ENCODE measurements at regions not wholly inside any gene's neighbourhood (a gene's known extent, or its start where the extent isn't known, plus 50 kb on each side); places are given as distances from the start of the nearest gene placed in this dataset.

GRCh38 chr10:4095166-4095917, 310.3 kb upstream of the KLF6 start:
- H3K9me3 Mint-ChIP-seq: no peaks in the 10 kb centered on the region
- H3K36me3 Mint-ChIP-seq (ENCODE audit: low read depth): no peaks in the 10 kb centered on the region
- no peak for ATAC-seq (ENCODE audit: low read depth)
- no peak for DNase-seq
- ChIA-PET CTCF (no interaction called here), POLR2A (interaction anchor here (0.9 kb wide), 1 partner anchor 311 kb away, joined by 3 read pairs; the partner anchor contains the start of gene KLF6)
- peaks cover 4% of the 10 kb centered on the region for H3K4me1 Mint-ChIP-seq
- no peak overlapping the region for H3K27ac Mint-ChIP-seq
- H3K4me3 Mint-ChIP-seq: no peak overlapping the region
- TF ChIP-seq CTCF (IDR thresholded peaks at IDR 0.05): no peak
- no peaks in the 10 kb centered on the region for H3K27me3 Mint-ChIP-seq
- intact Hi-C loops (cut with micrococcal nuclease): no loop called here

GRCh38 chr10:4094751-4095150, 309.7 kb upstream of the KLF6 start:
- intact Hi-C loops (cut with micrococcal nuclease): no loop called here
- no peak for TF ChIP-seq CTCF (IDR thresholded peaks at IDR 0.05)
- ATAC-seq (ENCODE audit: low read depth): no peak
- ChIA-PET POLR2A (interaction anchor here (0.9 kb wide), 1 partner anchor 310 kb away, joined by 3 read pairs; the partner anchor contains the start of gene KLF6), CTCF (no interaction called here)
- Mint-ChIP-seq H3K27ac (no peak overlapping the region), H3K9me3 (no peaks in the 10 kb centered on the region), H3K4me3 (no peak overlapping the region), H3K4me1 (peaks cover 2% of the 10 kb centered on the region), H3K27me3 (no peaks in the 10 kb centered on the region), H3K36me3 (ENCODE audit: low read depth) (no peaks in the 10 kb centered on the region)
- DNase-seq: no peak

GRCh38 chr10:4093438-4093837, 308.4 kb upstream of the KLF6 start:
- ATAC-seq (ENCODE audit: low read depth) (no peak), DNase-seq (no peak)
- no peak for TF ChIP-seq CTCF (IDR thresholded peaks at IDR 0.05)
- H3K36me3 Mint-ChIP-seq (ENCODE audit: low read depth): no peaks in the 10 kb centered on the region
- H3K4me3 Mint-ChIP-seq: no peak overlapping the region
- CTCF ChIA-PET: no interaction called here
- no peak overlapping the region for H3K27ac Mint-ChIP-seq
- H3K4me1 Mint-ChIP-seq: peaks cover 2% of the 10 kb centered on the region
- no peaks in the 10 kb centered on the region for H3K9me3 Mint-ChIP-seq
- POLR2A ChIA-PET: no interaction called here
- no peaks in the 10 kb centered on the region for H3K27me3 Mint-ChIP-seq
- intact Hi-C loops (cut with micrococcal nuclease): no loop called here

GRCh38 chr10:4088354-4089066, 303.5 kb upstream of the KLF6 start:
- H3K27ac Mint-ChIP-seq: no peak overlapping the region
- POLR2A ChIA-PET: no interaction called here

More at GRCh38 chr10:4088354-4089066, 303.5 kb upstream of the KLF6 start:
- CTCF ChIA-PET: no interaction called here
- H3K27me3 Mint-ChIP-seq: no peaks in the 10 kb centered on the region
- ATAC-seq (ENCODE audit: low read depth) (no peak), DNase-seq (no peak)
- H3K4me1 Mint-ChIP-seq: no peaks in the 10 kb centered on the region
- intact Hi-C loops (cut with micrococcal nuclease): no loop called here
- no peak overlapping the region for H3K4me3 Mint-ChIP-seq
- H3K9me3 Mint-ChIP-seq: no peaks in the 10 kb centered on the region
- H3K36me3 Mint-ChIP-seq (ENCODE audit: low read depth): no peaks in the 10 kb centered on the region
- TF ChIP-seq CTCF (IDR thresholded peaks at IDR 0.05): no peak
